HEK293 (cell line): ENCODE measurements at regions not wholly inside any gene's neighbourhood (a gene's known extent, or its start where the extent isn't known, plus 50 kb on each side); places are given as distances from the start of the nearest gene placed in this dataset.

ENCODE experiments used
- CTCF ChIA-PET: fragments of 350-600 bp; formaldehyde crosslinking; extraction: SDS; loops from one replicate; lab custom pipeline; 2021; ENCODE audit warnings: antibody characterized with exemption; lab: Yijun Ruan, JAX
- POLR2A ChIA-PET: fragments of 300-600 bp; formaldehyde crosslinking; extraction: SDS; loops from one replicate; lab custom pipeline; 2020; ENCODE audit warnings: antibody characterized with exemption, inconsistent platforms; lab: Yijun Ruan, JAX
- H3K27ac ChIP-seq: fragments of 200-500 bp; sonication (Bioruptor generic); 2 replicates; pipeline ENCODE4 v1.5.1; 2014; ENCODE audit warnings: low read depth, low read length, control low read depth, inconsistent platforms; ENCODE audit errors: extremely low read depth
- H3K36me3 ChIP-seq, 2 experiments: fragments of 200-500 bp in 1 of 2; sonication (Bioruptor generic) in 1 of 2; 1 replicate in 1 of 2; 2 replicates in 1 of 2; pipeline ENCODE4 v1.5.1; 2014 to 2017; ENCODE audit warnings: inconsistent platforms in 2 of 2, low read length in 2 of 2; ENCODE audit not compliant: control insufficient read depth in 2 of 2, insufficient read depth in 1 of 2
- H3K4me1 ChIP-seq: fragments of 200-500 bp; sonication (Bioruptor generic); 2 replicates; pipeline ENCODE4 v1.5.1; 2014; ENCODE audit warnings: mild to moderate bottlenecking, low read length, inconsistent platforms; ENCODE audit not compliant: control insufficient read depth, insufficient read depth
- H3K4me3 ChIP-seq: 2 replicates; pipeline ENCODE4 v1.5.1; 2011; ENCODE audit warnings: low read depth, mild to moderate bottlenecking, control low read depth, low read length, moderate library complexity
- H3K9me3 ChIP-seq: fragments of 200-500 bp; sonication (Bioruptor generic); 2 replicates; pipeline ENCODE4 v1.5.1; 2014; ENCODE audit warnings: low read depth, low read length, inconsistent platforms; ENCODE audit not compliant: control insufficient read depth, insufficient read depth
- CTCF ChIP-seq: fragments of 450-650 bp; formaldehyde crosslinking; IDR thresholded peaks from 2 replicates; pipeline ENCODE4 v1.5.1; 2016; ENCODE audit warnings: missing biosample characterization, missing genetic modification characterization
- GLI4 ChIP-seq: fragments of 450-650 bp; formaldehyde crosslinking; IDR thresholded peaks from 2 replicates; pipeline ENCODE4 v1.5.1; 2016; ENCODE audit warnings: missing biosample characterization, missing genetic modification characterization
- INSM2 ChIP-seq: fragments of 450-650 bp; formaldehyde crosslinking; IDR thresholded peaks from 2 replicates; pipeline ENCODE4 v1.5.1; 2016; ENCODE audit warnings: missing biosample characterization, missing genetic modification characterization
- MYNN ChIP-seq: fragments of 450-650 bp; formaldehyde crosslinking; IDR thresholded peaks from 2 replicates; pipeline ENCODE4 v1.5.1; 2016; ENCODE audit warnings: missing biosample characterization, missing genetic modification characterization, borderline replicate concordance
- TCF7L2 ChIP-seq: IDR thresholded peaks from 2 replicates; pipeline ENCODE4 v1.6.1; 2011; ENCODE audit warnings: low read depth, mild to moderate bottlenecking, inconsistent platforms, low read length, moderate library complexity, borderline replicate concordance
- ZBTB17 ChIP-seq: fragments of 450-650 bp; formaldehyde crosslinking; IDR thresholded peaks from 2 replicates; pipeline ENCODE4 v1.5.1; 2016; ENCODE audit warnings: missing biosample characterization, missing genetic modification characterization
- ZBTB6 ChIP-seq: fragments of 450-650 bp; formaldehyde crosslinking; IDR thresholded peaks from 2 replicates; pipeline ENCODE4 v1.5.1; 2017; ENCODE audit warnings: missing biosample characterization, missing genetic modification characterization
- ZFHX2 ChIP-seq: fragments of 450-650 bp; formaldehyde crosslinking; conservative IDR thresholded peaks from 2 replicates; pipeline ENCODE4 v1.5.1; 2016; ENCODE audit warnings: missing biosample characterization, missing genetic modification characterization
- ZFP69B ChIP-seq: fragments of 450-650 bp; formaldehyde crosslinking; IDR thresholded peaks from 2 replicates; pipeline ENCODE4 v1.5.1; 2016; ENCODE audit warnings: missing biosample characterization, missing genetic modification characterization
- ZNF155 ChIP-seq: fragments of 450-650 bp; formaldehyde crosslinking; IDR thresholded peaks from 2 replicates; pipeline ENCODE4 v1.5.1; 2016; ENCODE audit warnings: missing biosample characterization, missing genetic modification characterization
- ZNF654 ChIP-seq: fragments of 450-650 bp; formaldehyde crosslinking; IDR thresholded peaks from 2 replicates; pipeline ENCODE4 v1.5.1; 2016; ENCODE audit warnings: low read depth, missing biosample characterization, missing genetic modification characterization
- ZNF660 ChIP-seq: fragments of 450-650 bp; IDR thresholded peaks from 2 replicates; pipeline ENCODE4 v1.5.1; 2018; ENCODE audit warnings: missing biosample characterization, mild to moderate bottlenecking, missing genetic modification characterization
- ZSCAN18 ChIP-seq: fragments of 450-650 bp; formaldehyde crosslinking; IDR thresholded peaks from 2 replicates; pipeline ENCODE4 v1.5.1; 2016; ENCODE audit warnings: missing biosample characterization, missing genetic modification characterization
- TF ChIP-seq, protein P1 (sequence below): fragments of 450-650 bp; formaldehyde crosslinking; IDR thresholded peaks from 2 replicates; pipeline ENCODE4 v1.5.1; 2016; ENCODE audit warnings: missing biosample characterization, missing genetic modification characterization, borderline replicate concordance

- ChIA-PET POLR2A (no interaction called here), CTCF (interaction anchor here (0.8 to 4.6 kb wide), 10 partner anchors 10 to 517 kb away, joined by 3 to 21 read pairs (median 3); no protein-coding TSS in a partner anchor)
- Histone ChIP-seq H3K4me3 (no peak overlapping the region), H3K4me1 (no peaks in the 10 kb centered on the region), H3K9me3 (no peaks in the 10 kb centered on the region), H3K36me3 (no peaks in the 10 kb centered on the region), H3K27ac (no peak overlapping the region)
- TF ChIP-seq, protein P1, sequence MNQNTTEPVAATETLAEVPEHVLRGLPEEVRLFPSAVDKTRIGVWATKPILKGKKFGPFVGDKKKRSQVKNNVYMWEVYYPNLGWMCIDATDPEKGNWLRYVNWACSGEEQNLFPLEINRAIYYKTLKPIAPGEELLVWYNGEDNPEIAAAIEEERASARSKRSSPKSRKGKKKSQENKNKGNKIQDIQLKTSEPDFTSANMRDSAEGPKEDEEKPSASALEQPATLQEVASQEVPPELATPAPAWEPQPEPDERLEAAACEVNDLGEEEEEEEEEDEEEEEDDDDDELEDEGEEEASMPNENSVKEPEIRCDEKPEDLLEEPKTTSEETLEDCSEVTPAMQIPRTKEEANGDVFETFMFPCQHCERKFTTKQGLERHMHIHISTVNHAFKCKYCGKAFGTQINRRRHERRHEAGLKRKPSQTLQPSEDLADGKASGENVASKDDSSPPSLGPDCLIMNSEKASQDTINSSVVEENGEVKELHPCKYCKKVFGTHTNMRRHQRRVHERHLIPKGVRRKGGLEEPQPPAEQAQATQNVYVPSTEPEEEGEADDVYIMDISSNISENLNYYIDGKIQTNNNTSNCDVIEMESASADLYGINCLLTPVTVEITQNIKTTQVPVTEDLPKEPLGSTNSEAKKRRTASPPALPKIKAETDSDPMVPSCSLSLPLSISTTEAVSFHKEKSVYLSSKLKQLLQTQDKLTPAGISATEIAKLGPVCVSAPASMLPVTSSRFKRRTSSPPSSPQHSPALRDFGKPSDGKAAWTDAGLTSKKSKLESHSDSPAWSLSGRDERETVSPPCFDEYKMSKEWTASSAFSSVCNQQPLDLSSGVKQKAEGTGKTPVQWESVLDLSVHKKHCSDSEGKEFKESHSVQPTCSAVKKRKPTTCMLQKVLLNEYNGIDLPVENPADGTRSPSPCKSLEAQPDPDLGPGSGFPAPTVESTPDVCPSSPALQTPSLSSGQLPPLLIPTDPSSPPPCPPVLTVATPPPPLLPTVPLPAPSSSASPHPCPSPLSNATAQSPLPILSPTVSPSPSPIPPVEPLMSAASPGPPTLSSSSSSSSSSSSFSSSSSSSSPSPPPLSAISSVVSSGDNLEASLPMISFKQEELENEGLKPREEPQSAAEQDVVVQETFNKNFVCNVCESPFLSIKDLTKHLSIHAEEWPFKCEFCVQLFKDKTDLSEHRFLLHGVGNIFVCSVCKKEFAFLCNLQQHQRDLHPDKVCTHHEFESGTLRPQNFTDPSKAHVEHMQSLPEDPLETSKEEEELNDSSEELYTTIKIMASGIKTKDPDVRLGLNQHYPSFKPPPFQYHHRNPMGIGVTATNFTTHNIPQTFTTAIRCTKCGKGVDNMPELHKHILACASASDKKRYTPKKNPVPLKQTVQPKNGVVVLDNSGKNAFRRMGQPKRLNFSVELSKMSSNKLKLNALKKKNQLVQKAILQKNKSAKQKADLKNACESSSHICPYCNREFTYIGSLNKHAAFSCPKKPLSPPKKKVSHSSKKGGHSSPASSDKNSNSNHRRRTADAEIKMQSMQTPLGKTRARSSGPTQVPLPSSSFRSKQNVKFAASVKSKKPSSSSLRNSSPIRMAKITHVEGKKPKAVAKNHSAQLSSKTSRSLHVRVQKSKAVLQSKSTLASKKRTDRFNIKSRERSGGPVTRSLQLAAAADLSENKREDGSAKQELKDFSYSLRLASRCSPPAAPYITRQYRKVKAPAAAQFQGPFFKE, result no peak
- TF ChIP-seq TCF7L2, result no peak
- no peak for TF ChIP-seq ZFHX2 (tag by site-specific recombination)
- no peak for TF ChIP-seq ZNF654
- no peak for TF ChIP-seq GLI4
- TF ChIP-seq ZNF660 (tag by site-specific recombination), result no peak
These were observed 137.1 kb upstream of the WSCD2 start for GRCh38 chr12:107992029-107992428.

DNA sequence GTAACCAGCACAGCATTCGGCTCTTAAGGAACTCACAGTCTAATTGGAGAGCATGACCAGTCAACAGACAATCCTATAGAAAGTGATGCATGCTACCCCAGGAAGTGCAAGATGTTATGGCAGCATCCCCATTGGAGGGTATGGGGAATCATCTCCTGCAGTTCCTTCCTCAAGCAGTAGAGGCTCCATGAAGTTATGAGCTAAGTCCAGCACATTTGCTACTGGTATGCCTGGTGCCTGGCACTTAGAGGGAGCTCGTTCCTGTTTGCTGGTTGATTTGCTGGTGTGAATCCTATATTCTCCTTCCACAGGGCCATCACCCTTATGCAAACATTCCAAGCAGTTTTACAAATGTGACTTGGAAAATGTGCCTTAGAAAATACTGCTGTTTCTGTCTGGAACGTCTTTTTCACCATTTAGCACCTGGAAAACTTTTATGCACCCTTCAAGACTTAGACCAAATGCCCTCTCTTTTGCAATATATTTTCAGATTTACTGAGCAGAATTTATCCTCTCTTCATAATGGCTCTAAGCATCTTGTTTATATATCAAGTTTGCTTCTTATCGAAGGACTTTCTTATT lies 136.1 kb upstream of the WSCD2 start:
- TF ChIP-seq ZSCAN18 (no peak), INSM2 (tag by site-specific recombination) (no peak), ZFP69B (tag by site-specific recombination) (no peak), ZBTB6 (no peak), CTCF (tag by site-specific recombination) (peak; percentile 11; the same call in 1 of the 2 replicates), ZBTB17 (tag by site-specific recombination) (no peak), MYNN (tag by site-specific recombination) (no peak), ZNF155 (tag by site-specific recombination) (no peak)
- H3K27ac ChIP-seq, result no peak overlapping the region
- no peaks in the 10 kb centered on the region for H3K36me3 ChIP-seq
- POLR2A ChIA-PET, result no interaction called here
- H3K9me3 ChIP-seq, result no peaks in the 10 kb centered on the region
- H3K4me3 ChIP-seq, result no peak overlapping the region
- no peaks in the 10 kb centered on the region for H3K4me1 ChIP-seq
- CTCF ChIA-PET, result interaction anchor here (0.6 to 4.6 kb wide), 27 partner anchors 8 to 1162 kb away, joined by 3 to 21 read pairs (median 4); no protein-coding TSS in a partner anchor
